NCI-H146 treated with DMSO at 0.1 percent for 48 hours (cell line): ENCODE measurements at regions not wholly inside any gene's neighbourhood (a gene's known extent, or its start where the extent isn't known, plus 50 kb on each side); places are given as distances from the start of the nearest gene placed in this dataset.

ENCODE experiments used
- DNase-seq: peaks from one replicate; lab custom pipeline; 2025; ENCODE audit not compliant: unreplicated experiment; lab: John Stamatoyannopoulos, UW

- no peak for DNase-seq
These were observed 100.9 kb downstream of the SAMD9 start for GRCh38 chr7:93016681-93017381.

GRCh38 chr7:93015779-93016481 lies 101.8 kb downstream of the SAMD9 start:
- DNase-seq = no peak

- DNase-seq = no peak
These were observed 102.5 kb downstream of the SAMD9 start for GRCh38 chr7:93015101-93015778.

GRCh38 chr7:93014410-93014809 lies 103.4 kb downstream of the SAMD9 start:
- DNase-seq = no peak

- no peak for DNase-seq
These were observed 104.2 kb downstream of the SAMD9 start for GRCh38 chr7:93013446-93014061.

GRCh38 chr7:93011351-93012294 lies 106.2 kb downstream of the SAMD9 start:
- no peak for DNase-seq

- no peak for DNase-seq
These were observed 108.9 kb downstream of the SAMD9 start for GRCh38 chr7:93008833-93009232.

- DNase-seq = no peak
These were observed 111.2 kb downstream of the SAMD9 start for GRCh38 chr7:93006480-93007095.

GRCh38 chr7:93004906-93005305 lies 112.9 kb downstream of the SAMD9 start:
- no peak for DNase-seq

GRCh38 chr7:92997719-92998118 lies 120.1 kb downstream of the SAMD9 start:
- DNase-seq = no peak

- DNase-seq = no peak
These were observed 120.6 kb downstream of the SAMD9 start for GRCh38 chr7:92997152-92997551.

GRCh38 chr7:92994901-92995300 lies 122.9 kb downstream of the SAMD9 start:
- DNase-seq = no peak

- no peak for DNase-seq
These were observed 124.8 kb downstream of the SAMD9 start for GRCh38 chr7:92992932-92993331.

- no peak for DNase-seq
These were observed 125.3 kb downstream of the SAMD9 start for GRCh38 chr7:92992483-92992882.

- DNase-seq = no peak
These were observed 126.6 kb downstream of the SAMD9 start for GRCh38 chr7:92991190-92991589.

GRCh38 chr7:92988941-92989545 lies 128.7 kb downstream of the SAMD9 start:
- DNase-seq = no peak

- DNase-seq = no peak
These were observed 129.7 kb downstream of the SAMD9 start for GRCh38 chr7:92988051-92988450.

GRCh38 chr7:92987538-92987937 lies 130.2 kb downstream of the SAMD9 start:
- DNase-seq = no peak

GRCh38 chr7:92987095-92987494 lies 130.7 kb downstream of the SAMD9 start:
- DNase-seq = no peak

GRCh38 chr7:92982928-92983327 lies 134.9 kb downstream of the SAMD9 start:
- DNase-seq = no peak
